GM21381 (cell line): ENCODE measurements at regions not wholly inside any gene's neighbourhood (a gene's known extent, or its start where the extent isn't known, plus 50 kb on each side); places are given as distances from the start of the nearest gene placed in this dataset.

Source experiments
- ATAC-seq: cut with Tn5 transposase; IDR thresholded peaks from one replicate; pipeline ENCODE4 v1.9.1; 2021; ENCODE audit warnings: mild to moderate bottlenecking, moderate library complexity; ENCODE audit not compliant: unreplicated experiment

GRCh38 chr2:217459680-217460405 lies 543.0 kb downstream of the TNS1 start:
- no peak for ATAC-seq

DNA sequence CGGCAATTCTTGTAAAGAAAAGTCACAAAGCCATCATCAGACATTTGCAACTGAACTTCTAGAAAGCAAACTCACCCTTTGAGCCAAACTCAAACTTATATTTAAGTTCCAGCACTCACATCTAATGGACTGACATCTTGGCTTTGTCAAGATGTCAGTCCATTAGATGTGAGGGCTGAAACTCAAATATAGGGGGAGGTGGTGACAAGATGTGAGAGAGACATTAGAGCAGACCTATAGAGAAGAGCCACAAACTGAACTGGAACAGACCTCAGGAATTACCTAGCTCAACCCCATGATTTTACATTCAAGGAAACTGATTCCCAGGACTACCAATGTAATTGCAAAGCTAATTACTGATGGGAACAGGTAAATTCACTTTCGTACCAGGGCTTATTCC lies 543.8 kb downstream of the TNS1 start:
- no peak for ATAC-seq

DNA sequence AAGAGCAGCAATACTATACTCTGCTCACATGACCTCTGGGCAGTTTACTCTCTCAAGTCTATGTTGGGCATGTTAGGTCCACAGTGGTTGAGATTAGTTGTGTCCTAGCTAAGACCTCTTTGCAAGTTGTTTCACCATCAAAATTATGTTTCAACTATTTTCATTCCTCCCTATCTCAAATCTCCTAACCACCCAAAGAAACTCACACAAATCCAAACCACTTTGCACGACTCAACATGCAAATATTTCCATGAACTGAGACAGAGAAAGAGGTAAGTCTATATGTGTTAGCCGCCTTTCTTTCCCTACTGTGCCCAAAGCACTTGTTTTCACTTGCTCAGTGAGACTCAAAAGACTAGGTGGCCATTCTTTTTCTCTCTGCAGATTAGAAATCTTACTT lies 546.8 kb downstream of the TNS1 start:
- no peak for ATAC-seq

GRCh38 chr2:217452928-217453327 lies 549.9 kb downstream of the TNS1 start:
- no peak for ATAC-seq

GRCh38 chr2:217451666-217452065 lies 551.1 kb downstream of the TNS1 start:
- ATAC-seq, result no peak

GRCh38 chr2:217449444-217449843 lies 553.4 kb downstream of the TNS1 start:
- ATAC-seq, result no peak

- ATAC-seq, result no peak
Measured at GRCh38 chr2:217448860-217449259, 553.9 kb downstream of the TNS1 start.

- no peak for ATAC-seq
Measured at GRCh38 chr2:217445723-217446122, 557.1 kb downstream of the TNS1 start.

DNA sequence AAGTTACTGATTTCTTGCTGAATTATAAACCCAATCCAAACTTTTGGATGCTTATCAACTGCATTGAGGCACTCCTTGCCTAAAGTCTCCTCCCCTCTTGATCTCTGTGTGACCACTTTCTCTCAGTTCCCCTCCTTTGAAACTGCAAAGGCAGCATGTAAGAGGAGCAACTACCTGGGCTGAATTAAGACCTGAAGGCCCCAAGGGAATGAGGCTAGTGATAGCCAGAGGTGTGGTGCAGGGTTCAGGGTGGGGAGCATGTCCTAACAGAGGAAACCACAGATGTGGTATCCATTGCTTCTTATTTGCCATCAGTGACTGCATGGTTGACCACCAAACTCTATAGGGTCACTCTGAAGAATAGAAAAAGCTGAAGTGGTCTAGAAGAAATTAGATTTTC lies 557.9 kb downstream of the TNS1 start:
- ATAC-seq, result peak; percentile 61

GRCh38 chr2:217444509-217444908 lies 558.3 kb downstream of the TNS1 start:
- ATAC-seq, result no peak

GRCh38 chr2:217443601-217444000 lies 559.2 kb downstream of the TNS1 start:
- no peak for ATAC-seq

GRCh38 chr2:217440000-217440399 lies 562.8 kb downstream of the TNS1 start:
- peak; percentile 77 for ATAC-seq

GRCh38 chr2:217438821-217439220 lies 564.0 kb downstream of the TNS1 start:
- ATAC-seq, result peak; percentile 47

- no peak for ATAC-seq
Measured at GRCh38 chr2:217438136-217438535, 564.7 kb downstream of the TNS1 start.

GRCh38 chr2:217437290-217437870 lies 565.4 kb downstream of the TNS1 start:
- ATAC-seq, result no peak

GRCh38 chr2:217436386-217436785 lies 566.4 kb downstream of the TNS1 start:
- ATAC-seq, result no peak

- ATAC-seq, result peak; percentile 97
Measured at GRCh38 chr2:217434180-217434975, 568.4 kb downstream of the TNS1 start.

GRCh38 chr2:217433522-217433921 lies 569.3 kb downstream of the TNS1 start:
- ATAC-seq, result no peak

GRCh38 chr2:217431577-217432269 lies 571.1 kb downstream of the TNS1 start:
- ATAC-seq, result no peak

GRCh38 chr2:217430916-217431576 lies 571.2 kb upstream of the TNP1 start:
- no peak for ATAC-seq

DNA sequence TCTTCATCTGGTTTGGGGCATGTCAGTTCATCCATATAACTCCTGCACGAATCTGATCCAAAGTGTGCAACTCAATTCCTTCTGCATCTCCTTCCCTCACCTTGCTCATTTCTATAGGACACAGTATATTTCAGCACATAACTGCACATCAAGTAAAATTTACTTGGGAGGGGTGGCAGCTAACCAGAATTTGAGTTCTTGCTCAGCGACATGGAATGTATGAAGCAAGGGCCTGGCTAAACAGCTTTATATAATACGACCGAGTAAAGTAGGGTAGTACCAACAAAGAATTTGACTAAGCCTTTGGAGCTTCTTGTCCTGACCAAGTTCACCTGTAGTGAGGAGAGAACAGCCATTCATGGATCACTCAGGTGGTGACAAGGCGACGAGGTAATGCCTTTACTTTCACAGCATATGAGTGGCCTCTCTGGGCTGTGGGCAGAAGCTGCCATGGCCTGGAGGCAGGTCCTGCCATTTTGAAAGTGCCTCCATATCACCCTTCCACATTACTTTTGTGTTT lies 570.2 kb upstream of the TNP1 start:
- ATAC-seq, result no peak
